ENCODE measurements at regions not wholly inside any gene's neighbourhood (a gene's known extent, or its start where the extent isn't known, plus 50 kb on each side); places are given as distances from the start of the nearest gene placed in this dataset.

DNA sequence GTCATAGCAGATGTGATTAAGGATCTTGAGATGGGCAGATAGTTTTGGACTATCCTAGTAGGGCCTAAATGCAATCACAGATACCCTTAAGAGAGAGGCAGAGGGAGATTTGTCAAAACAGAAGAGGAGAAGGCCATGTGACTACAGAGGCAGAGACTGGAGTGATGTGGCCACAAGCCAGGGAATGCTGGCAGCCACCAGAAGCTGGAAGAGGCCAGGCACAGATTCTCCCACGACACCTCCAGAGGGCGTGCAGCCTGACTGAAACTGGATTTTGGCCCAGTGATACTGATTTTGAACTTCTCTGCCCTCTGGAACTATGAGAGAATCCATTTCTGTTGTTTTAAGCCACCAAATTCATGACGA, 52.1 kb upstream of the EPS8L3 start:
- Histone ChIP-seq H3K27ac (no peak overlapping the region), H3K27me3 (replicated peaks) (no peaks in the 10 kb centered on the region), H3K36me3 (replicated peaks) (no peaks in the 10 kb centered on the region), H3K4me3 (ENCODE audit: low read depth, low read length) (no peak overlapping the region)
- in situ Hi-C loops (cut with HindIII; ENCODE audit: low pct_ligation_motif_present, low sequenced_read_pairs): no loop called here
- no peak for DNase-seq
- TF ChIP-seq, protein P1, sequence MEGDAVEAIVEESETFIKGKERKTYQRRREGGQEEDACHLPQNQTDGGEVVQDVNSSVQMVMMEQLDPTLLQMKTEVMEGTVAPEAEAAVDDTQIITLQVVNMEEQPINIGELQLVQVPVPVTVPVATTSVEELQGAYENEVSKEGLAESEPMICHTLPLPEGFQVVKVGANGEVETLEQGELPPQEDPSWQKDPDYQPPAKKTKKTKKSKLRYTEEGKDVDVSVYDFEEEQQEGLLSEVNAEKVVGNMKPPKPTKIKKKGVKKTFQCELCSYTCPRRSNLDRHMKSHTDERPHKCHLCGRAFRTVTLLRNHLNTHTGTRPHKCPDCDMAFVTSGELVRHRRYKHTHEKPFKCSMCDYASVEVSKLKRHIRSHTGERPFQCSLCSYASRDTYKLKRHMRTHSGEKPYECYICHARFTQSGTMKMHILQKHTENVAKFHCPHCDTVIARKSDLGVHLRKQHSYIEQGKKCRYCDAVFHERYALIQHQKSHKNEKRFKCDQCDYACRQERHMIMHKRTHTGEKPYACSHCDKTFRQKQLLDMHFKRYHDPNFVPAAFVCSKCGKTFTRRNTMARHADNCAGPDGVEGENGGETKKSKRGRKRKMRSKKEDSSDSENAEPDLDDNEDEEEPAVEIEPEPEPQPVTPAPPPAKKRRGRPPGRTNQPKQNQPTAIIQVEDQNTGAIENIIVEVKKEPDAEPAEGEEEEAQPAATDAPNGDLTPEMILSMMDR (IDR thresholded peaks at IDR 0.05; ENCODE audit: low read depth, low read length, missing control alignments): no peak

DNA sequence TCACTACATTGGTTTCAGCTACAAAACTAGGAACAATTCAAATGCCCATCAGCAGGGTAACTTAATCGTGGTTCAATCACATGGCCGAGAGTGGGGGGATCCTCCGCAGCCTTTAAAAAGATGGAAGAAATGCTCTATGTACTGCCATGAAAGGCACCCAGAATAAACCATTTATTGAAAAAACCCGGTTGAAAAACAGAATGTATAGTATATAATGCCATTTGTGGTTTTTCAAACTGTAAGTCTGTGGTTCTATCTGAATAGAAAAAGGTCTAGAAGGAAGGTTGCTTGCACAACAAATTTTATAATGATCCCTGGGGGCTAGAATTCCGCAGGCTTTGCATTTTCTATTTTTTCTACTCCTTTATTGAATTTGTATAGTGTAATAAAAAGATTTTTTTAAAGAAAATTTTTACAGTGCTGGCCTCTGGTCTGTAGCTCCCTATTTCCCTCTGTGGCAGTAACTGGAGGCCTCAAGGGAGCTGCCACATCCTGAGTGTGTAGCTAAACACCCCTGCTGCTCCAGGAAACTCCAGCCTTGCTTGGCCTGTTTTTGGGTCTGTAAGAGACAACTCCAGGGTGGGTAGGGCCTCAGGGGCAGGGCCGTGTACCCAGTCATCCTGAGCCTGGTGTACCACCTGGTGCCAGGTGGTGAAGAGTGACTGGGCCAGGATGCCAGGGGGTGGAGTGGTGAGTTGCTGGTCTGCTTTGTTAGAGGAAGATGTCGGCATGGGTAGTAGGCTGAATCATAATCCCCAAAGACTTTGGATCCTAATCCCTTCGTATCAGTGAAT, 51.5 kb upstream of the EPS8L3 start:
- in situ Hi-C loops (cut with HindIII; ENCODE audit: low pct_ligation_motif_present, low sequenced_read_pairs): no loop called here
- TF ChIP-seq, protein P1 (IDR thresholded peaks at IDR 0.05; ENCODE audit: low read depth, low read length, missing control alignments): no peak
- no peak for DNase-seq
- Histone ChIP-seq H3K4me3 (ENCODE audit: low read depth, low read length) (no peak overlapping the region), H3K27me3 (replicated peaks) (no peaks in the 10 kb centered on the region), H3K36me3 (replicated peaks) (no peaks in the 10 kb centered on the region), H3K27ac (no peak overlapping the region)

DNA sequence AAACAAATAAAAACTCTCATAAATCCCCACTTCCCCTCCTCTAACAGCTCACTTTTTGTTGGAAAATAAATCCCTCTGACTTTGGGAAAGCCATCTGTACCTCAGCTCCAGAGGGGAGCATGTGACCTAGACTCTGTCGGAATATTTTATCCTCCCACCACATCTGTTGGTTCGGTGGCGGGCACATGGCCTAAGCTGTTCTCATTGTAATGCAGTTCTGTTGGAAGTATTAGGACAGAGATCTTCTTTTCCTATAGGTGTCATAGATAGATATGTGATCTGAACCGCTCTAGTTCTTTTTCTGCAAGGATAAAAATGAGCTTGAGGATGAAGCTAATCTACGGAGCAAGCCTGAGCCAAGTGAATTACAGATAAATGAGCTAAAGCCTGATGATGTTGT, 50.5 kb upstream of the EPS8L3 start:
- DNase-seq: no peak
- TF ChIP-seq, protein P1 (IDR thresholded peaks at IDR 0.05; ENCODE audit: low read depth, low read length, missing control alignments): no peak
- H3K4me3 ChIP-seq (ENCODE audit: low read depth, low read length): no peak overlapping the region
- no peaks in the 10 kb centered on the region for H3K27me3 ChIP-seq (replicated peaks)
- no peaks in the 10 kb centered on the region for H3K36me3 ChIP-seq (replicated peaks)
- in situ Hi-C loops (cut with HindIII; ENCODE audit: low pct_ligation_motif_present, low sequenced_read_pairs): no loop called here
- H3K27ac ChIP-seq: no peak overlapping the region

Measured in brain microvascular endothelial cell (primary cell).